HepG2 (cell line): ENCODE measurements at regions not wholly inside any gene's neighbourhood (a gene's known extent, or its start where the extent isn't known, plus 50 kb on each side); places are given as distances from the start of the nearest gene placed in this dataset.
A peak's percentile ranks its signal among the peaks of the same experiment; 100 is the strongest.

ENCODE experiments used
- ATAC-seq: fragments of 200-7000 bp; cut with Tn5 transposase; 3 replicates; pipeline ENCODE4 v1.9.1; 2020; ENCODE audit warnings: mild to moderate bottlenecking, moderate library complexity
- BruUV-seq: library from RNA; stranded (reverse); fragments of 400-500 nt; replicated peaks from 2 replicates; lab custom pipeline; 2021; lab: Mats Ljungman, UMichigan
- CTCF ChIA-PET: fragments of 300-600 bp; formaldehyde crosslinking; extraction: SDS; loops from one replicate; lab custom pipeline; 2021; ENCODE audit warnings: low total read pairs, inconsistent platforms, low intra/inter-chr PET ratio; lab: Yijun Ruan, JAX
- POLR2A ChIA-PET: fragments of 350-600 bp; sonication (Branson Sonifier 250); formaldehyde crosslinking; loops from one replicate; lab custom pipeline; 2020; ENCODE audit warnings: antibody characterized with exemption, inconsistent platforms; lab: Yijun Ruan, JAX
- DNase-seq: peaks from one replicate; pipeline ENCODE4 v3.0.0-alpha.2; 2015; ENCODE audit warnings: low spot score
- FAIRE-seq: peaks from 3 replicates; lab custom pipeline; 2011; peaks lifted over from hg19 to GRCh38; lab: Jason Lieb, UNC
- H2AFZ ChIP-seq: one replicate; pipeline ENCODE4 v1.6.1; 2011; ENCODE audit warnings: low read length, inconsistent platforms
- H3K27ac ChIP-seq: fragments of 300-600 bp; 3 replicates; pipeline ENCODE4 v1.8.0; 2011; ENCODE audit warnings: mixed run types, mild to moderate bottlenecking, mixed read lengths, low read length, inconsistent platforms; ENCODE audit not compliant: insufficient read depth; ENCODE audit errors: extremely low read length
- H3K27me3 ChIP-seq, 2 experiments: fragments of 200-600 bp in 1 of 2; 2 replicates in 1 of 2; 3 replicates in 1 of 2; pipeline versions ENCODE4 v1.6.0 to v1.8.0; 2011; ENCODE audit warnings: low read length in 2 of 2, mild to moderate bottlenecking in 2 of 2, moderate library complexity in 2 of 2, inconsistent platforms in 1 of 2; ENCODE audit not compliant: insufficient read depth in 2 of 2, control insufficient read depth in 1 of 2
- H3K36me3 ChIP-seq, 2 experiments: fragments of 200-600 bp in 1 of 2; replicated peaks in 1 of 2; 2 replicates in 1 of 2; 3 replicates in 1 of 2; pipeline versions ENCODE4 v1.5.1 to v1.8.0; 2011; ENCODE audit warnings: low read length in 2 of 2, inconsistent platforms in 1 of 2; ENCODE audit not compliant: insufficient read depth in 2 of 2, control insufficient read depth in 1 of 2
- H3K4me1 ChIP-seq: 2 replicates; pipeline ENCODE4 v1.5.1; 2012; ENCODE audit warnings: low read length, inconsistent platforms; ENCODE audit not compliant: insufficient read depth
- H3K4me2 ChIP-seq: 2 replicates; pipeline ENCODE4 v1.6.0; 2011; ENCODE audit warnings: low read depth, low read length, inconsistent platforms
- H3K4me3 ChIP-seq, 3 experiments: fragments of 200-600 bp in 1 of 3; sonication (generic), shearing (Covaris generic) in 1 of 3; replicated peaks in 1 of 3; 2 replicates each; pipeline ENCODE4 v1.5.1; 2011 to 2016; ENCODE audit warnings: low read length in 3 of 3, inconsistent platforms in 2 of 3, low read depth in 2 of 3, mild to moderate bottlenecking in 2 of 3, control low read depth in 1 of 3, mixed read lengths in 1 of 3; ENCODE audit not compliant: insufficient read depth in 1 of 3
- H3K79me2 ChIP-seq: one replicate; pipeline ENCODE4 v1.6.1; 2011; ENCODE audit warnings: low read length, inconsistent platforms; ENCODE audit not compliant: insufficient read depth
- H3K9ac ChIP-seq: 2 replicates; pipeline ENCODE4 v1.6.0; 2011; ENCODE audit warnings: mild to moderate bottlenecking, low read depth, low read length, inconsistent platforms; ENCODE audit not compliant: insufficient read depth
- H3K9me3 ChIP-seq: 2 replicates; pipeline ENCODE4 v1.5.1; 2012; ENCODE audit warnings: mild to moderate bottlenecking, low read length
- H4K20me1 ChIP-seq: 2 replicates; pipeline ENCODE4 v1.6.0; 2011; ENCODE audit warnings: inconsistent platforms, mild to moderate bottlenecking, low read length, moderate library complexity; ENCODE audit not compliant: insufficient read depth
- ATF7 ChIP-seq, 2 experiments: fragments of 450-650 bp in 1 of 2; sonication (generic) in 1 of 2; formaldehyde crosslinking in 1 of 2; IDR thresholded peaks; 2 replicates each; pipeline versions ENCODE4 v1.4.0 to v1.6.1; 2016 to 2020; ENCODE audit warnings: antibody characterized with exemption in 1 of 2, mild to moderate bottlenecking in 1 of 2, missing genetic modification reagents in 1 of 2
- CENPX ChIP-seq: sonication (generic); formaldehyde crosslinking; IDR thresholded peaks from 2 replicates; pipeline ENCODE4 v1.9.0; 2021; ENCODE audit warnings: mild to moderate bottlenecking, missing genetic modification reagents, moderate library complexity
- MAFK ChIP-seq, 2 experiments: IDR thresholded peaks in 1 of 2; conservative IDR thresholded peaks in 1 of 2; 2 replicates each; pipeline ENCODE4 v1.6.1; 2011; ENCODE audit warnings: improper control_type of control experiment in 2 of 2, low read length in 2 of 2
- PHF5A ChIP-seq: IDR thresholded peaks from one replicate; pipeline ENCODE4 v1.6.1; 2018; ENCODE audit warnings: low read depth, missing genetic modification reagents; ENCODE audit not compliant: unreplicated experiment
- ZNF607 ChIP-seq: sonication (generic); formaldehyde crosslinking; IDR thresholded peaks from 2 replicates; pipeline ENCODE4 v1.5.1; 2020; ENCODE audit warnings: missing genetic modification reagents, mild to moderate bottlenecking, borderline replicate concordance
- WGBS: methylation state at CpG from one replicate; pipeline ENCODE4 v1.1.6; 2017; ENCODE audit warnings: low lambda C conversion rate; 5-methylcytosine and 5-hydroxymethylcytosine counted together
- in situ Hi-C: cut with HindIII; loops from 2 replicates; pipeline ENCODE4 v1.10.0; 2017; ENCODE audit warnings: low pct_unique_long_range_greater_than_20kb; ENCODE audit not compliant: extremely low pct_ligation_motif_present
- intact Hi-C: fragments of 100-400 bp; cut with micrococcal nuclease; formaldehyde crosslinking; loops from one replicate; pipeline ENCODE4 v1.10.0; 2022; ENCODE audit not compliant: unreplicated experiment

DNA sequence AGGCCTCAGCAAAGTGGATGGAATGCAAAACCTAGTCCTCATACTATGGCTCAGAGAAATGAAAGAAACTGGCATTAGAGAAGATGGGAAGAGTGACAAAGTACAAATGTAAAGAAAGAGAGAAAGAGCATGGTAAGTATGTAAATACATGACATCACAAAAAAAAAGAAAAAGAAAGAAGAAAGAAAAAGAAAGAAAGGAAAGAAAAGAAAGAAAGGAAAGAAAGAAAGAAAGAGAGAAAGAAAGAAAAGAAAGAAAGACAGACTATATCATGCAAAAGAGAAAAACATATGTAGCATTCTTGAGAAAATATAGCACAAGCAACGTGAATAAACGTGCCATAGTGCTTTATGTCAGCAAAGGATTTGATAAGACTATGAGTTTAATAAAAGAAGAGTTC, 76.1 kb upstream of the CACHD1 start:
- TF ChIP-seq CENPX (CRISPR knock-in tag) (no peak), PHF5A (no peak), MAFK (conservative IDR thresholded peaks at IDR 0.05 in 1 of 2, IDR thresholded peaks at IDR 0.05 in 1 of 2; ENCODE audit: low read length in 2 of 2) (no peak), ATF7 (IDR thresholded peaks at IDR 0.05) (0 out of 2 replicates have a peak, but pooled peaks have one; percentile 32), ATF7 (CRISPR knock-in tag; IDR thresholded peaks at IDR 0.05) (no peak)
- FAIRE-seq: no peak

GRCh38 chr1:64396817-64397216, 73.1 kb upstream of the CACHD1 start:
- 78% methylated on average over 4 of the region's 4 CpGs for WGBS
- Histone ChIP-seq H3K27me3 (no peaks in the 10 kb centered on the region), H3K27ac (no peak overlapping the region), H3K9me3 (no peaks in the 10 kb centered on the region), H3K4me1 (no peaks in the 10 kb centered on the region), H2AFZ (no peak overlapping the region), H3K36me3 (no peaks in the 10 kb centered on the region), H3K4me3 (no peak overlapping the region), H3K79me2 (no peaks in the 10 kb centered on the region), H4K20me1 (no peaks in the 10 kb centered on the region), H3K9ac (no peak overlapping the region), H3K4me2 (no peak overlapping the region)
- ChIA-PET CTCF (no interaction called here), POLR2A (no interaction called here)
- FAIRE-seq: no peak
- no peak for DNase-seq
- no peak for ATAC-seq
- intact Hi-C loops (no loop called here), in situ Hi-C loops (no loop called here)
- no peak for TF ChIP-seq ZNF607 (CRISPR knock-in tag)
- no TSS peak for BruUV-seq

More for the DNA sequence above, 76.1 kb upstream of the CACHD1 start:
- Histone ChIP-seq H3K27me3 (no peaks in the 10 kb centered on the region), H4K20me1 (no peaks in the 10 kb centered on the region), H2AFZ (no peak overlapping the region), H3K9me3 (no peaks in the 10 kb centered on the region), H3K4me2 (no peak overlapping the region), H3K4me1 (no peaks in the 10 kb centered on the region), H3K36me3 (no peaks in the 10 kb centered on the region), H3K79me2 (no peaks in the 10 kb centered on the region), H3K27ac (no peak overlapping the region), H3K4me3 (no peak overlapping the region), H3K9ac (no peak overlapping the region)
- BruUV-seq: no TSS peak
- CTCF ChIA-PET: no interaction called here
- intact Hi-C loops (no loop called here), in situ Hi-C loops (no loop called here)
- ATAC-seq: no peak
- DNase-seq: no peak
- 1% methylated on average over 2 of the region's 2 CpGs for WGBS
- POLR2A ChIA-PET: no interaction called here
